ENCODE measurements at regions not wholly inside any gene's neighbourhood (a gene's known extent, or its start where the extent isn't known, plus 50 kb on each side); places are given as distances from the start of the nearest gene placed in this dataset.

- intact Hi-C loops (cut with micrococcal nuclease), result no loop called here
Measured at GRCh38 chr6:156313037-156313436, 464.1 kb upstream of the ARID1B start.

- intact Hi-C loops (cut with micrococcal nuclease), result no loop called here
Measured at GRCh38 chr6:156311291-156311690, 465.9 kb upstream of the ARID1B start.

GRCh38 chr6:156310701-156311100 lies 466.5 kb upstream of the ARID1B start:
- intact Hi-C loops (cut with micrococcal nuclease), result no loop called here

- intact Hi-C loops (cut with micrococcal nuclease), result no loop called here
Measured at GRCh38 chr6:156309017-156309416, 468.2 kb upstream of the ARID1B start.

GRCh38 chr6:156308604-156309003 lies 468.6 kb upstream of the ARID1B start:
- intact Hi-C loops (cut with micrococcal nuclease), result no loop called here

- intact Hi-C loops (cut with micrococcal nuclease), result no loop called here
Measured at GRCh38 chr6:156306531-156306930, 470.6 kb upstream of the ARID1B start.

GRCh38 chr6:156283091-156283490 lies 494.1 kb upstream of the ARID1B start:
- intact Hi-C loops (cut with micrococcal nuclease), result no loop called here

GRCh38 chr6:156282087-156282486 lies 495.1 kb upstream of the ARID1B start:
- intact Hi-C loops (cut with micrococcal nuclease), result no loop called here

- intact Hi-C loops (cut with micrococcal nuclease), result no loop called here
Measured at GRCh38 chr6:156281266-156281665, 495.9 kb upstream of the ARID1B start.

- intact Hi-C loops (cut with micrococcal nuclease), result no loop called here
Measured at GRCh38 chr6:156280065-156280464, 497.1 kb upstream of the ARID1B start.

GRCh38 chr6:156279261-156279969 lies 497.8 kb upstream of the ARID1B start:
- intact Hi-C loops (cut with micrococcal nuclease), result no loop called here

- intact Hi-C loops (cut with micrococcal nuclease), result no loop called here
Measured at GRCh38 chr6:156273065-156273711, 504.0 kb upstream of the ARID1B start.

- intact Hi-C loops (cut with micrococcal nuclease), result no loop called here
Measured at GRCh38 chr6:156269751-156270369, 507.3 kb upstream of the ARID1B start.

GRCh38 chr6:156268849-156269248 lies 508.3 kb upstream of the ARID1B start:
- intact Hi-C loops (cut with micrococcal nuclease), result no loop called here

- intact Hi-C loops (cut with micrococcal nuclease), result no loop called here
Measured at GRCh38 chr6:156262014-156262413, 515.2 kb upstream of the ARID1B start.

GRCh38 chr6:156260815-156261214 lies 516.4 kb upstream of the ARID1B start:
- intact Hi-C loops (cut with micrococcal nuclease), result no loop called here

- intact Hi-C loops (cut with micrococcal nuclease), result no loop called here
Measured at GRCh38 chr6:156258981-156259380, 518.2 kb upstream of the ARID1B start.

GRCh38 chr6:156256161-156256560 lies 521.0 kb upstream of the ARID1B start:
- intact Hi-C loops (cut with micrococcal nuclease), result no loop called here

GRCh38 chr6:156254240-156254639 lies 522.9 kb upstream of the ARID1B start:
- intact Hi-C loops (cut with micrococcal nuclease), result no loop called here

GRCh38 chr6:156250593-156250992 lies 526.6 kb upstream of the ARID1B start:
- intact Hi-C loops (cut with micrococcal nuclease), result no loop called here

GRCh38 chr6:156242206-156242605 lies 535.0 kb upstream of the ARID1B start:
- intact Hi-C loops (cut with micrococcal nuclease), result no loop called here

GRCh38 chr6:156231026-156231765 lies 546.0 kb upstream of the ARID1B start:
- intact Hi-C loops (cut with micrococcal nuclease), result no loop called here

All from T-helper 2 cell treated with Interferon-gamma antibody and Interleukin-4, amounts not matched to agents 100 ng/mL and 5 ng/mL, for 36 hours (primary cell).